ENCODE measurements at regions not wholly inside any gene's neighbourhood (a gene's known extent, or its start where the extent isn't known, plus 50 kb on each side); places are given as distances from the start of the nearest gene placed in this dataset.

GRCh38 chr5:56680731-56681130 is 134.6 kb upstream of the MAP3K1 start:
- no peak for DNase-seq (ENCODE audit: extremely low read depth, low read depth)
- H3K4me3 ChIP-seq (replicated peaks; ENCODE audit: low read depth, low read length): no peak overlapping the region
- TF ChIP-seq, protein P1, sequence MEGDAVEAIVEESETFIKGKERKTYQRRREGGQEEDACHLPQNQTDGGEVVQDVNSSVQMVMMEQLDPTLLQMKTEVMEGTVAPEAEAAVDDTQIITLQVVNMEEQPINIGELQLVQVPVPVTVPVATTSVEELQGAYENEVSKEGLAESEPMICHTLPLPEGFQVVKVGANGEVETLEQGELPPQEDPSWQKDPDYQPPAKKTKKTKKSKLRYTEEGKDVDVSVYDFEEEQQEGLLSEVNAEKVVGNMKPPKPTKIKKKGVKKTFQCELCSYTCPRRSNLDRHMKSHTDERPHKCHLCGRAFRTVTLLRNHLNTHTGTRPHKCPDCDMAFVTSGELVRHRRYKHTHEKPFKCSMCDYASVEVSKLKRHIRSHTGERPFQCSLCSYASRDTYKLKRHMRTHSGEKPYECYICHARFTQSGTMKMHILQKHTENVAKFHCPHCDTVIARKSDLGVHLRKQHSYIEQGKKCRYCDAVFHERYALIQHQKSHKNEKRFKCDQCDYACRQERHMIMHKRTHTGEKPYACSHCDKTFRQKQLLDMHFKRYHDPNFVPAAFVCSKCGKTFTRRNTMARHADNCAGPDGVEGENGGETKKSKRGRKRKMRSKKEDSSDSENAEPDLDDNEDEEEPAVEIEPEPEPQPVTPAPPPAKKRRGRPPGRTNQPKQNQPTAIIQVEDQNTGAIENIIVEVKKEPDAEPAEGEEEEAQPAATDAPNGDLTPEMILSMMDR (IDR thresholded peaks at IDR 0.05; ENCODE audit: low read depth, low read length, missing control alignments): no peak

- H3K4me3 ChIP-seq (replicated peaks; ENCODE audit: low read depth, low read length): no peak overlapping the region
- TF ChIP-seq, protein P1 (IDR thresholded peaks at IDR 0.05; ENCODE audit: low read depth, low read length, missing control alignments): no peak
- DNase-seq (ENCODE audit: extremely low read depth, low read depth): no peak
Measured at GRCh38 chr5:56677690-56678305, 137.6 kb upstream of the MAP3K1 start.

- TF ChIP-seq, protein P1 (IDR thresholded peaks at IDR 0.05; ENCODE audit: low read depth, low read length, missing control alignments): no peak
- no peak overlapping the region for H3K4me3 ChIP-seq (replicated peaks; ENCODE audit: low read depth, low read length)
- DNase-seq (ENCODE audit: extremely low read depth, low read depth): no peak
Measured at GRCh38 chr5:56676091-56676768, 139.1 kb upstream of the MAP3K1 start.

DNA sequence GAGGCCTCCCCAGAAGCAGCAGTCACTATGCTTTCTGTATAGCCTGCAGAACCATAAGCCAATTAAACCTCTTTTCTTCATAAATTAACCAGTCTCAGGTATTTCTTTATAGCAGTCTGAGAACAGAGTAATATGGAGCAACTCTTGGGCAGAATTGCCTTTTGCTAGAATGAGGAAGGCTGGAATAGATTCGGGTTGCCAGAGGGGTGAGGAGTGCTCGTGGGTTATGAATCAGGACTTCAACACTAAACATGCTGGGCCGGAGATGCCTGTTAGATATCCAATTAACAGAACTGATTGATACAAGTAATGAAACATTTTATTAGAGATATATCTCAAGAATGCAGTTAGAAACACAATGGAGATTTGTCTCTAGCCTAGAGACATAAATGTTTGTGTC is 140.9 kb upstream of the MAP3K1 start:
- TF ChIP-seq, protein P1 (IDR thresholded peaks at IDR 0.05; ENCODE audit: low read depth, low read length, missing control alignments): no peak
- DNase-seq (ENCODE audit: extremely low read depth, low read depth): no peak
- no peak overlapping the region for H3K4me3 ChIP-seq (replicated peaks; ENCODE audit: low read depth, low read length)

- DNase-seq (ENCODE audit: extremely low read depth, low read depth): no peak
- no peak overlapping the region for H3K4me3 ChIP-seq (replicated peaks; ENCODE audit: low read depth, low read length)
- TF ChIP-seq, protein P1 (IDR thresholded peaks at IDR 0.05; ENCODE audit: low read depth, low read length, missing control alignments): no peak
Measured at GRCh38 chr5:56673171-56673570, 142.2 kb upstream of the MAP3K1 start.

DNA sequence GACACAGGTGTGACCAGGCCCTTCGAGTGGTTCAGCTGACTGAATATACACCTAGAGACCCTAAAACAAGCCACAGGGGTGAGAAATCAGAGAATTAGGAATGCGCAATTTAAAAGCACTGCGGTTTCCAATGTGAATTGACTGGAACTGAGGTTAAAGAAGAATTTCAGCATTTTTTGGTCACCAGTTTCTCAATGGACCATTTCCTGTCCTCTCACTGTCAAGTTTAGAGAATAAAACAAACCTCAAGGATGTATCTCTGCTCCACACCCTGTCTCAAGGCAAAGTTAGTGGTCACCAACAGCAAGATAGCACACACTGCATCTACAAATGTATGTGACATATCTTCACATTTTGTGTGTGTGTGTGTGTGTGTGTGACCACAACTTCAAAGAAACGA is 143.8 kb upstream of the MAP3K1 start:
- DNase-seq (ENCODE audit: extremely low read depth, low read depth): no peak
- H3K4me3 ChIP-seq (replicated peaks; ENCODE audit: low read depth, low read length): no peak overlapping the region
- TF ChIP-seq, protein P1 (IDR thresholded peaks at IDR 0.05; ENCODE audit: low read depth, low read length, missing control alignments): no peak
